SU-DHL-6 (cell line): ENCODE measurements at regions not wholly inside any gene's neighbourhood (a gene's known extent, or its start where the extent isn't known, plus 50 kb on each side); places are given as distances from the start of the nearest gene placed in this dataset.

Experiments
- CTCF ChIP-seq: fragments of 200-600 bp; sonication (generic); IDR thresholded peaks from one replicate; pipeline ENCODE4 v1.5.1; 2017; ENCODE audit warnings: antibody characterized with exemption, mild to moderate bottlenecking, low read length, moderate library complexity; ENCODE audit not compliant: insufficient read depth, poor library complexity, severe bottlenecking
- EZH2phosphoT487 ChIP-seq: fragments of 200-600 bp; sonication (generic), shearing (Covaris generic); conservative IDR thresholded peaks from 2 replicates; pipeline ENCODE4 v1.6.1; 2018; ENCODE audit warnings: mild to moderate bottlenecking, antibody characterized with exemption, low read length, moderate library complexity, mixed read lengths

- TF ChIP-seq CTCF = no peak
- TF ChIP-seq EZH2phosphoT487 = no peak
These were observed 1836.4 kb downstream of the TP53TG3F start for GRCh38 chr16:35295856-35296255.
